ENCODE measurements at regions not wholly inside any gene's neighbourhood (a gene's known extent, or its start where the extent isn't known, plus 50 kb on each side); places are given as distances from the start of the nearest gene placed in this dataset.

- TF ChIP-seq CTCF (IDR thresholded peaks at IDR 0.05; ENCODE audit: insufficient read depth, low read length, poor library complexity, severe bottlenecking): no peak
- no peak for TF ChIP-seq EZH2phosphoT487 (conservative IDR thresholded peaks at IDR 0.05; ENCODE audit: low read length)
These were observed 952.7 kb upstream of the SLIT2 start for GRCh38 chr4:19298998-19299397.

Measured in SU-DHL-6 (cell line).